Nucleus accumbens (tissue), 56 donors: ENCODE measurements at regions not wholly inside any gene's neighbourhood (a gene's known extent, or its start where the extent isn't known, plus 50 kb on each side); places are given as distances from the start of the nearest gene placed in this dataset.
"Not testable (repeated sequence)": the region's sequence is repeated elsewhere in the genome, so short reads cannot be mapped to it uniquely, and the experiment has no call there.

Experiments
- DNase-seq, 56 donors: peaks; one replicate each; lab custom pipeline; 2025; lab: John Stamatoyannopoulos, UW

DNA sequence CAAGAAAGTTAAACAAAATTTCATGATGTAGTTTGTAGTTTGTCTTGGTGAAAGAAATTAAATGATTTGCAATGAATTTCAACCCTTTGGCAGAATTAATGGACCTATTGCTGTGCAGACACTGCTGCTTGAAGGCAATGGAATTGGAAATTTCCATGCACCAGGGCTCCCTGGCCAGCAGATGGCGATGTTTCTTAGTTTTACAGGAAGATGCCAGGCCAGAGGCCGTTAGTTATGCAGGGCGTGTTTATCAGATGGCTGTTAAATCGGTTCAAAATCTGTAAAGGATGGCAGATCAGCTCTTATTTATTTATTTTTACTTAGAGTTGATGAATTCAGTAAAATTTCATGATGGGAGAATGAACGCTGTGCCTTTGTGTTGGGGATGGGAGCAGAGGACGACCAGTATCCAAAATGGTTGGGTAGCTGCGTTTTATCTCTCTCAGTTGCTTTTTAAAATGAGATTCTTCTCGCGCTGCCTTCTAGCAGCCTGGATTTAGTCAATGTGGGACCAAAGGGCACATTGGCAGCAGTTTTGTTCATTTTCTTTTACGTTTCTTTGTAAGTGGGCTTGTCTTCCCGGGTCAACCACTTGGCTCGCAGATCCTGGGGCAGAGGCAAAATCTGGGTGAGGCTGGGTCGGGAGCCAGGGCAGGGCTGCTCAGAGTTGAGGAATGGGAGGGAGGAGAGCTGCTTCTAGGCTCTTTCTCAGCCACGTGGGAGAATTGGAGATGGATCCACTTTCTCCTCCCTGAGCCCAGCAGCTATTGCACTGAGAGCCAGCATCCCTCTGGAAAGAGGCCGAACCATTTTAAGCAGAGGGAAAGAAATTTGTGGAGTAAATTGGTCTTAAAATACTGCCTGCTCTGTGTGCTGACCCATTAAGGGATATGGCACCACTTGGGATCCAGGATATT lies 344.0 kb downstream of the PIK3C3 start:
- peak in 55 of 56 donors; percentile 3 to 94 (median 65) for DNase-seq

DNA sequence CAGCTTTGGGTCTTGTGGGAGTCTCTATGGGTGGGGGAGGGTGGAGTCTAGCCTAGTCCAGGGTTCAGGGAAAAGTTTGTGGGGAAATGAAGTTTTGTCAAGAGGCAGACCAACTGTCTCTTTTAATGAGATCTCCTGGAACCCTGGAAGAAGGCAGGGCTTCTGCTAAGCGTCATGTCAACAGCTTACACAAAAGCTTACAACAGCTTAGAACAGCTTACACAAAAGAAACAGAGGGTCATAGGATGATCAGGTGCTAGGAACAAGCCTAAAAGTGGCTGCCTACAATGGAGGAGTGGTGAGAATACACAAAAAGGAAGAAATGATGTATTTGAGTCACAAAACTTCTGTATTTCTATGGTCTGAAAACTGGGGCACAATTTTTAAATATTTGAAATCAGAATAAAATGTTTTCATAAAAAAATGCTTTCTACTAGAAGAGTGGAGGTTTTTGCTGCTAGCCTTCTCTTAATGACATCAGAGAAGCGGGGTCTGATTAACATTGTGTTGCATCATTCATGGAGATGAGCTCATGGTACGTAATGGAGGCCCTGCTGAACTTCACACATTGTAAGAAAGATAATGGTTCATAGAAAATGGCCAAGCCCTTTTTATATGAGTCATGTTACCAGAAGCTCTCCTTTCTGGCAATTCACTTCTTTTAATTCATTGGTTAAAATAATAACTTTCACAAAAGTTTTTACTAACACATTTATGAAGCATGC lies 351.0 kb downstream of the PIK3C3 start:
- no peak for DNase-seq

DNA sequence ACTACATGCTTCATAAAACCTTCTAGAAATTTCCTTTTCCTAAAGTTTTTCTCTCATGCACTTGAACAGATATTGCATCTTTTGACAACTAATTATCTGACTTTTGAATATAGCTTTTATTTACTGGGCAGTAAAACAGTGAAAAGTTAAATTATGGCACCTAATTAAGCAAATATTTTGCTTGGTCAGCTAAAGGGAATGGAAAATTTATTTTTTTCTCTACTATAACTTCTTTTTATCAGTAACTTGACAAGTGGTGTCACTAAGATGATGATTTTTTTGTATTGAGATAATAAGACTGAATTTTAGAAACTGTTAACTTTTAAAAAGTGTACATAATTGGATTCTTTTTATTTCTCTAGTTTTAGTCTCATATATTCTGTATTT lies 351.6 kb downstream of the PIK3C3 start:
- no peak for DNase-seq

DNA sequence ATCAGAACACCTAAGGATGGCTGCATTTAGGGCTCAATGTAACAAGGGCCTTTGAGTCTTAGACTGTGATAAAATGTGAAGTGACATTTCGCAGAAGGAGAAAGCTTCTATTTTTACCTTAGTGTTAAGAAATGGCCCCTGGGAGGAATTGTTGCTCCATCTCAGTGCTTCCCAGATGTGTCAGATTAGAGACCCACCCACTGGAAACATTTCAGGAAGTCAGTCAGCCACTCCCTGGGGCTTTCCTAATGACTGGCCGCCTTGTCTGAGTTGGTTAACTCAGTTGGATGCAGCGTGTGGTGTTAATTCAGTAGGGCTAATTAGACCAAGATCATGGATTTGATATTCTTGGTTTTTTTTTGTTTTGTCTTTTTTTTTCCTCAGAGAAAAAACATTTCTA lies 355.9 kb downstream of the PIK3C3 start:
- no peak for DNase-seq

DNA sequence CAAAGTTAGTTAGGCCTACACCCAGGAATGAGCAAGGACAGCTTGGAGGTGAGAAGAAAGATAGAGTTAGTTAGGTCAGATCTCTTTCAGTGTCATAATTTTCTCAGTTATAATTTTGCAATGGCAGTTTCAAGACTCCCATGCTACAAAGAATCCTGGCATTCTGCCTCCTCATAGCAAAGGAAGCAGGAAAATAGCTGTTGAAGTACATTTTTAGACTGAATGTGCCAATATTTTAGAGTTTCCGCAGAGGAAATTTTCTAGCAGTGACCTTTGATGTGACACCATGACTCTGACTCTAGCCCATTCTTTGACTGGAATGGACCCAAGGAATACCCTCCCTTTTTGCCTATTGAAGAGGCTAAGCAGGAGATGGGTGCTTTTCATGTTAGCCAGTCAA lies 371.7 kb downstream of the PIK3C3 start:
- no peak for DNase-seq

DNA sequence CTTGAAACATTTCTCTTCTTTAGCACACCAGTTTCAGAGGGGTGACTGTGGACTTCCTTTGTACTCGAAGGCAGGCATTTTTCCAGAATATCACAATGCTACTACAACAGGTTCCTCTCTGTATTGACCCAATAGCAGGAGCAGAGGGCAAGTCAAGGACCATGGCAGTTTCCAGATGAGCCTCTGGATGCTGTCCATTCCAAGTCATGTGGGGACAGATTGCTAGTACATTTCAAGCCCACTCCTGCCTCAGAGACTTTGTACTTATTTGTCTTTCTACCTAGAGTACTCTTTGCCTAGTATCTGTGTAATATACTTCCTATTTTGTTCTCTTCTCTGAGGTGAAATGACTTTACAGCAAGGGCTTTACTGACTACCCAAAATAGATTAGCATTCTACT lies 373.9 kb downstream of the PIK3C3 start:
- DNase-seq = no peak

DNA sequence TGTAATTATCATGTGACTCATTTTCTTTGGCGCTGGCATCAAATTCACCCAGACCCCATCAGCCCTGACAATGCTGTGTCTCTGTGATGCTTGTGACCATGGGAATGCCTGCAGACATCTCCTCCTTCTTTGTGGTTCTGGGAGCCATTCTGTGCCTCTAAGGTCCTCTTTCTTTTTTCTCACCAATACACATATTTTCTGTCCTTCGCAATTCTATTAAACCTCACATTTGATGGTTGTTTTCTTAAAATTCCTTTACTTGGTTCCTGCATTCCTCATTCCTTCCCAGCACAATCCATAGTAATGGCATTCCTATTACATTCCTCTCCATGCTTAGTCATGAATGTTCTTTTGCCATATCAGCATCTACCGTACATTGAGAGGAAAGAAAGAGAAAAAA lies 375.3 kb downstream of the PIK3C3 start:
- no peak for DNase-seq

DNA sequence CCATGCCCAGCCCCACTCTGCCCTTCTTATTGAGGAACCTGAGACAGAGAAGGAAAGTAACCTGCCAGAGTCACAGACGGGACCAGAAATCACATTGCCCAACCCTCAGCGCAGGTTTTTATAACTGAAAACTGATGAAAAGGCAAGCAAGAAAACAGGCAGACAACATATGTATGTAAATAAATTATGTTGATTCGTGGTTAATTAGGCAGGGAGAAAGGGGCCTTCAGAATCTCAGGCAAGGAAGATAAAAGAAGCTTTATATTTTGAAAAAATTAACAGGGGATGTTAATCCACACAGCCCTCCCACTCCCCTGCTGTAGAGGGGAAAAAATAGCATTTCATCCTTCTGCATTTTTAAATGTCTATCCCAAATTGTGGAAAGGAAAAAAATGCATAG lies 378.5 kb downstream of the PIK3C3 start:
- DNase-seq = no peak

DNA sequence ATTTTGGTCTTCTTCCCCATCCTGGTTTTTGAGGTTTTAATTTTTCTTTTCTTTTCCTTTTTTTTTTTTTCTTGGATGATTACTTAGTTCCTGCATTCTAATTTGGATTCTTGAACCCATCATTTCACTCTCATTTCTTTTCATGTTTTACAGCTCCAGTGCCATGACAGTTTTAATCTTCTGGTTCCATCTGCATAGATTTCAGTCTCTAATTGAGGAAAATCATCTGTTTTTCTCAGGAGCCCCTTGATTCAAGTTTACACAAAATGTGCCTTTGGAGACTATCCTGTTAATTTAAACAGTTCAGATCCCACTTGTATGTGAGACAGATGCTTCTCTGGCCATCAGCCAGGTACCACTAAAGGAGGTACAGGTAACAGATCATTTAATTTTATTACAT lies 379.9 kb downstream of the PIK3C3 start:
- DNase-seq = no peak

DNA sequence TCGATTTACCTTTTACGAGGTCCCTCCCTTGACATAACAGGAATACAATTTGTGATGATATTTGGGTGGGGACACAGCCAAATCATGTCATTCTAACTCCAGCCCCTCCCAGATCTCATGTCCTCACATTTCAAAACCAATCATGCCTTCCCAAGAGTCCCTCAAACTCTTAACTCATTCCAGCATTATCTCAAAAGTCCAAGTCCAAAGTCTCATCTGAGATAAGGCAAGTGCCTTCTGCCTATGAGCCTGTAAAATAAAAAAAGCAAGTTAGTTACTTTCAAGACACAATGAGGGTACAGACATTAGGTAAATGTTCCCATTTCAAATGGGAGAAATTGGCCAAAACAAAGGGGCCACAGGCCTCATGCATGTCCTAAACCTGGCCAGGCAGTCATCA lies 381.1 kb downstream of the PIK3C3 start:
- no peak for DNase-seq

DNA sequence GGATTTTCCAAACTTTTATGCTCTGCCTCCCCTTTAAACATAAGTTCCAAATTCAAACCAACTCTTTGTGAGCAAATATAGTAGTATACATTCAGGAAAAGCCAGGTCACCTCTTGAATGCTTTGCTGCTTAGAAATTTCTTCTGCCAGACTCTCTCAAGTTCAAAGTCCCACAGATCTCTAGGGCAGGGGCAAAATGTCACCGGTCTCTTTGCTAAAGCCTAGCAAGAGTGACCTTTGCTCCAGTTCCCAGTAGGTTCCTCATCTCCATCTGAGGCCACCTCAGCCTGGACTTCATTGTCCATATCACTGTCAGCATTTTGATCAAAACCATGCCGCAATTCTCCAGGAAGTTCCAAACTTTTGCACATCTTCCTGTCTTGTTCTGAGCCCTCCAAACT lies 382.3 kb downstream of the PIK3C3 start:
- not testable (repeated sequence) for DNase-seq

DNA sequence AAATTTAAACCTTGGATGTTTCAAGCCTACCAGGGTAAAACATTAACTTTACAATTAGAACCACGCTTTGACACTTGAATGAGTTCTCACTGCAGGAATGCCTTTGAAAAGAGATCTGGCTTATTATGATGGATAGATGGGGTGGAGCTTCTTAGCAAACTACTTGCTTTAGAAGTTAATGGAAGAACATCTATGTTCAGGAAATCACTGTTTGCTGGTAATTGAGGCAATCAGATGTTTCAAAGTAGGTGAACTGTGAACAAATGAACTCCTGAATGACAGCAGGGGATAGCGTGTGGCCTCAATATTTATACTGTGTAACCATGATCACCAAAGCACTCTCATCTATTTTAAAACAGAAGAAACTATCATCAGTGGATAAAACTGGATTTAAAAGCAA lies 383.6 kb downstream of the PIK3C3 start:
- no peak for DNase-seq

DNA sequence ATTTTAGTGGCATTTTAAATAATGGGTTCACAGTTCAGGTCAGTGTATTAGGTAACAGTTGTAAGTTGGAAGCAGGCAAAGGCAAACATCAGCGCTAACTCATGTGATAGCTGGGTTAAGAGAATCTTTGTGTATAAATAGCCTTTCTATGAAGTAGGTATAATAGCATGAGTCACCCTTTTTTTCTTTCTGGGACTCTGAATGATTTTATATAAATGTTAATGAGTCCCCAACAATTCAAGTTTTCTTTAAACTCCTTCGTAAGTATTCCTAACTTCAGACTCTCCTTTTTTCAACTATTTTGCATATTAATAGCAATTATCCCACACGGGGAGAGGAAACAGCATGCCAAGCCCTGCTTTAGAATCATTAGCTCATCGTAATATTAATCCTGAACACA lies 384.3 kb downstream of the PIK3C3 start:
- peak in 1 of 56 donors; percentile 0 for DNase-seq

DNA sequence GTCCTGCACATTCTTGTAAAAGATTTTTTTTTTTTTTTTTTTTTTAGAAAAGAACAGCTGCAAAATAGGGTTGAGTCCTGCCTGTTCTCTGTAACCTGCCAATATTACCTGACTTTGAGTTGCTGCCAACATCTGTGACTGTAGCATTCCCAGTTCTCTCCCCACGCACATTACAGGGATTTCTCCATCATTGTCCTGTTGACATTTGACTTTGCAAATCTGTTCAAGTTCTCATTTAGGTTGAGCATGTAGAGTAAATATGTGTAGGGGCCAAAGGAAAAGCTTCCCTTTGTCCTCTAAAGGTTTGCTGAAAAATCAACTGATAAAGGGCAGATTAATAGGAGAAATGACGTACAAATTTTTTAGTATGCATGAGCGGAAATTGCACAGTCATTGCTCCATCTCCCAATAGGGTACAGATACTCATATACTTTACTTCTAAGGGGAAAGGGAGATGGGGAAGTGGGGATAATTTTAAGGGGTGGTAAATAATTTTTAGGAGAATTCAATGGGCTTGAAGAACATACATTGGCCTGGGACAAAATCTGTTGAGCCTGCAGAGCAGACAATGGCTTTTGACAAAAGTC lies 385.5 kb downstream of the PIK3C3 start:
- DNase-seq = no peak

DNA sequence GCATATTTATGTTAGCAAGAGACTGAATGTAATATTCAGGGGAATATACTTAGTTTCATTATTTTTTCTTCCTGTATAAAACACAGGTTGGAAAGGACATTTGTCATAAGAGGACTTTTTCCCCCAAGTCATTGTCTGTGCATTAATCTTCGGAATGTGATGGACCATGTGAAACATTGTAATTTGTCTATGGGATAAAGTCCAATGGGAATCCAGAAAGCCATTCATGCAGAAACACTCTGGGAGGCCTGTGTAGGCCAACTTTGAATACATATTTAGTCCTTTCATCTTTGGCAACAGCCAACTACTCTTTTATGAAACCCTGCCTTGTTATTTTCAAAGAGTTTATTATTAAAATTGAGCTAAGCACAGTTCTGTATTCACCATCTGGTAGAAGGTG lies 386.4 kb downstream of the PIK3C3 start:
- DNase-seq = no peak

DNA sequence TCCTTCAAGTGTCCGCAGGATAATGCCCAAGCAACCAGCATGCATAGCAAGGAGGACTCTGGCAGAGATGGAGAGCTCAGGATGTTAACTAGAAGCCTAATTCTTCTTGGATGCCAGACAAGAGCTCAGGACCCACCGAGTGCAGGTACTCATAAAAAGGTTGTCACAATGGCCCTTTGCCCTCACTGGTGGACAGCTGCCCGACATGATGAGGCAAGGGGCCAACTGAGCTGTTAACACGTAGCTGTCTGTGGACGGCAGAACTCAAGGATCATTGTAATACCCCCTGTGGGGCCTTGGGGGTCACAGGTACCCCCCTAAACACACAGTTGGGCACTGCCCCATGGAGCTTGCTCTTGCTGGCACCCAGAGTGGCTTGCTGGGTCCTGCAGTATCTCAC lies 393.7 kb downstream of the PIK3C3 start:
- no peak for DNase-seq

DNA sequence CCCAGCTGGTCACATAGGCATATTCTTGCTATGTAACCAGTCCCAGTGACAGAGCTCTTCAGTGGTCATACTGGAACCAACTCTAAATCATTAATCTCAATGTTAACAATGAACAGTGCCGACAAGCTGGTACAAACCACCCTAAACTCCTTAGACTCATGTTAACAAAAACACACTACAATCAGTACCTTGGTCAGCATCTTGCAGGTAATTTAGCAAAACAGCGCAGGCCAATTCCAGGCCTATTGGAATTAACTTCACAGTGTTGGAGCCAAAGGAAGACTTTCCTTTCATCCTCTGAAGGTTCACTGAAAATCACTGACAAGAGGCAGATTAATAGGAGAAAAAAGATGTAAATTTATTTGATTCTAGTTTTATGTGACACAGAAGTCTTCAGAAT lies 396.4 kb downstream of the PIK3C3 start:
- no peak for DNase-seq

DNA sequence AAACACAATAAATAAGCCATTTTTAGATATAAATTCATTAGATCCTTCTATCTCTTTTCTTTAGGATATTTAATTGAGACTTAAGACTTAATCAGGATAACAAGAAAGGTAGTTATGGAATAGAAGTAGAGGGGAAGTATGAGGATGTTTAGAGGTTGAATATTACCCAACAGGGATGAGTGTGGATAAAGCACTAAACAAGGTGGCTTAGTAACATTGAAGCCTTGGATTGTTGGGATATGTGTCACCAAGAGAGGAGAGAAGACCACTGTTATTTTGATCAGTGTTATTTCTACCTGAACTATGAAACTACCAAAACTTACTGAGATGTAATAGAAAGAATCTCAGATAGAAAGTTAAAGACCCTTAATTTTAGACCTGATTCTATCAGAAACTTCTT lies 405.7 kb downstream of the PIK3C3 start:
- DNase-seq = no peak

DNA sequence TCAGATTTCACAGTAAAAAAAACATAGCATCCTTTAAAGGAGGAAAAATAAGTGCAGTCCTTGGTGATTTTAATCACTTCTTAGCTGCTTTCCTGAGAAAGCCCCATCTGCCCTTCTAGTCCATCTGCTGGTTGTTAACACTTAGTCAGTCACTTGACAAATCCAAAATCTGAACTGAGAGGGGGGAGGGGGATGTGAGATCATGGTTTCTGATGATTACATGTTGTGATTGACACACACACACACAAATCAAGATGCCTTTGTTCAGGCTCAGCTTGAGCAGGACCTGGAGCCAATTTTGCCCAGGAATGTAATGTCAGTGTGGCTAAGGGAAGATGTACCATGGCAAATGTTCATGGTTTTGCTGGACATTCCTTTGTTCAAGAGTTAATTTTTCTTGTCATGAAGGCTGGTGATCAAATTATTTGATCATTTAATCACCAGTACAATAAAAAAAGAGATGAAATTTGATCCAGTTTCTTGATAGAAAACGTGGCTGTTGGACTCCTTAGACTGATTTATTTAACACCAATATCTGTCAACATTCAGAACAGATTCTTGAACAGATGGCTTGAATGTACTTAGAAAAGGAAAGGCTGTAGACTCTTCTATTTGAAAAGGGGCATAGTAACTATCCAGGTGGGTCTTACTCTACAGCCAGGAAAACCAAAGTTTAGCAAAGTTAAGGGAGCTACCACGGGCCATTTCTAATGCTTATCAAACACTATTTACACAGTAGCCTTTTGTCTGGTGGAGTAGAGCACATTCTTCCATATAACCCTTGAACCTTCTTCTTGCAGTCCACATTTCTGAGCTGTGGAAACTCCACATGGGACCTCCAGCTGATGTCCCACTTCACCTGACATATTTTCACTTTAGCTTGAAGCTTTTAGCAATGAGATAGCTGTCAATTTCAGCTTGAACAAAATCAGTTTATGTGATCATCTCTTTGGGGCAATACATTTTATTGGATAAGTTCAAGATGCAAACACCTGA lies 408.7 kb downstream of the PIK3C3 start:
- no peak for DNase-seq

DNA sequence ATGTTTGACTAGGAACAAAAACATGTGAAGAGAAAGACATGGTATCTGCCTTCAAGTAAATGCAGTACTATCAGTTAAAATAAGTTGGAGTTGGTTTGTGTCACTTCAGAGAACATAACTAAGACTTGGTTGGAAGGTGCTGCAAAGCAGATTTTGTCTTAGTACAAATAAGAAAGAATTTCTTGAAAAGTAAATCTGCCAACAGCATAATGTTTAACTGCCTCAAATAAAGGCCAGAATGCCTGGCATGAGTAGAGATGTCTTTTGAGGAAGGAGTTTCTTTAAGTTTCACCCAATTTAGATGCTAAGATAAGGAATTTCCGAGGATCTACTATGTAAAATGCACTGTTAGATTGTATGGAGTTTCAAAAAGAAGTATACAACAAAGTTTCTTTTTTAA lies 409.7 kb downstream of the PIK3C3 start:
- DNase-seq = no peak
